Suppressor macrophage (primary cell): ENCODE measurements at regions not wholly inside any gene's neighbourhood (a gene's known extent, or its start where the extent isn't known, plus 50 kb on each side); places are given as distances from the start of the nearest gene placed in this dataset.

Experiments used
- DNase-seq, 4 experiments: peaks; one replicate each; pipeline ENCODE4 v3.0.0-alpha.2; 2020 to 2022

DNA sequence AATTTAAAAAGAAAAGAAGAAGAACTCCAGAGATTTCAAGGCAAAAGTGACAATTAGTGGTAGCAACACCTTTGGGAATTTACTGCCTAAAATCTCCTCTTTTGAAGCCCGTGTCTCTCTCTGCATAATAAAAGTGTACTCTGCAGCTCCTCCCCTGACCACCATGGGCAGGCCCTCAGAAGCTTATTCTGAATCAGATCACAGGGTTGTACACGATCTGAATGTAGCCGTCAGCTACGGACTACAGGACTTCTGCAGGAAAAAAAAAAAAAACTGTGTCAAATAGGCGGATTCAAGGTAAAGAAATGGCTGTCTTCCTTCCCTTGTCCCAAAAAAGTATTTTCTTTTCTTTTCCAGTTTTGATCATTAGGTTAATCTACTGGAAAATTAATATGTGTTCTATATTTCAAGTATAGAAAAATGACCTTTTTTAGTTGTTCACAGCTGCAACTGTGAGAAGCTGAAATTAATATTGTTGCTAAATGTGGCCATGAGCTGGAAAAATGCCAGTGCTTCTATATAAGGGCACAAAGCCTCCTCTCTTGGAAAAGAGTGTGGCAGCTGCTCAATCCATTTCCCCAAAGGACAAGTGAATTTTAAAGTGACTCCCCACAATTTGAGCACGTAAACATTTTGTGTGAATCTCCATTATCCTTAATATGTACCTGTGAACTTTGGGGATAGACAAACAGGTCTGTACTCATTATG, 397.4 kb downstream of the C6orf118 start:
- DNase-seq, result no peak

DNA sequence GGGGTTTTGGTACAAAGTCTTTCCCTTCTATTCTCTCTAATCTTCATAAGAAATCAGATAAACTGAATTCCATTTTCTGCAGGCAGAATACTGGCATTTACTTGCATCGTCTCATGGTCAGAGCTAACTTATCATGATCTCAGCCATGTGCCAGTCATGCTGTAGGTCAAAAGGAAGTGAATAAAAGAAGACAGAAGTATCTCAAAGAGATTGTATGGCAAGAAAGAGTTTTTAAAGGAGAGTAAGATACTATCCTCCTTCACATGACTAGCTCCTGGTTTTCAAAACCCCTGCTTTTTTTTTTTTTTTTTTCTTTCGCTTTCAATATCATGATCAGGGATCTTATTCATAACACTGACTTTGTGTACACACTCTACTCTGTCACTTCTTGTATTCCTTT, 398.3 kb downstream of the C6orf118 start:
- DNase-seq, result no peak

DNA sequence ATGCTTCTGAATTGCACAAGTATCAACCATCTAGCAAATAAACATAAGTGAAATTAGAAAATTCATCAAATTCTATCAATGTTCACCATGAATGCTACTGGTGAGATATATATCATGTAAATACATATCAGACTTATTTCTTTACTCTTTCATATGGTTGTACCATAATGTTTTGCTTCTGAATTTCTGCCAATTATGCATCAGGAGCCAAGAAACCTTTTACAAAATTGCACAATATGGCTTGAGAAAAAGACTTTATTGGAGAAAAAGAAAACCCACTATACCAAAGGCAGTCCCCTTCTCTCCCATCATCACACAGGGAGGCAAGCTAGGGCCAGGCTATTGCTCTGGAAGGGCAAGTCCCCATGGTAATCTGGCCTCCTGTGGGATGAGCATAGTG, 402.6 kb downstream of the C6orf118 start:
- DNase-seq, result no peak

DNA sequence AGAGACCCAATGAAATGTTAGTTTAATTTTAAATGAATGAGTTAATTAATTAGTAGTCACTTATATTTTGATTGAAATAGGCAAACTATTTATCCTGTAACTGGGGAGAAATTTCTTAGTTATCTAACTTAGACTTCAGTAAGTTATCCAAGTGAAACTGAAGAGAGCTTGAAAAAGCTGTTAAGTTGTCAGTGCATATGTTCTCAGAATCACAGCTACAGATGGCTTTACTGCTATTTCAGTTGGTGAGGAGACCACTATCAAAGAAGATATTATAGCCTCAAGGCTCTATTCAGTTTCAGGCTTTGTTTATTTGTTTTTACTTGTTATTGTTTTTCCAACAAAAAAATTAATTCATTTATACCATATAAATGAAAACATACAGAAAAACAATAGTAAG, 404.1 kb downstream of the C6orf118 start:
- DNase-seq, result no peak

DNA sequence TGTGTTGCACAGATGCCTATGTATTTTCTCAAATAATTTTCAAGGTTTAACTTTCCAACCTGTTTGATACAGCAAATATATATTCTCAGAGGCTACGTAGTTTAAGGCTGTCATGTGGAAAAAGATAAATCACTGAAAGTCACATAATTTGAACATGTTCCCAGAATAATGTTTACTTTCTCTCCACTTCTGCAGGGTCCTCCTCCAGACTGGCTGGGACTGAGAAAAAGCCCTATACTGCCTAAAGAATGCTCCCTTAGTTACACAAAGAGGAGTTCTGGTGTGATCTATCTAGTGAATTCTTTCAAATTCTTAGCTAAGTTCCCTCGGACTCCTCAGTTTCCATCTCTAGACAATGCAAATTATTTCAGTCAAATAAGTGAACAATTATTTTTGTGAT, 411.0 kb downstream of the C6orf118 start:
- no peak for DNase-seq

DNA sequence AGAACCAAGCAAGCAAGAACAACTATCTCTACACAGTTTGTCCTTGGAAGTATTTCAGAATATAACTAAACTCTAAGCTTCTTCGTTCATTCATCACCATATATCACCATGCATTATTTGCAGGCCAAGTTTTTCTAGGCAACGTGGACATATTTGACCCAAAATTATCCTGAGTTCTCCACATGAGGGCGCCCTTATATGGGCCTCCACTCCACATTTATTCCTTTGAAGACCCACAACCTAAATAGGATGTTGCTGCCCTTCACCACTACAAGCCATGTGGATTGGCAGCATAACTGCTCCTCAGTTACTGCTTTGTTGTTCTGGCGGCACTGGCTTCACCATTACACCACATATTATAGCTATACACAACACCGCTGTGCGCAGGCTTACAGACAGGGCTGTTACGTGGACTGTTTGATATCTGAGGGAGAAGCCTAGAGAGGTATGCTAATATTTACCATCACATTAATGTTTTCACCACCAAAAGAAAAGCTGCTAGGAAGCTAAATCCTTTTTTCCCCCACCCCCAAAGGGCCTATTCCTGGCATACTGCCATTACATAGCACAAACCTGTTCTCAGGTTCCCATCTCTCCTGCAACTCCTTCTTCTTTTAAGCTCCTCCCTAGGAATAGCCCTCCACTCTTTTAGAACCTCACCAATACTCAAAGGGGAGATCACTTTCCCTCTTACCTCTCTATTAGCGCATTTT, 411.7 kb downstream of the C6orf118 start:
- no peak for DNase-seq

DNA sequence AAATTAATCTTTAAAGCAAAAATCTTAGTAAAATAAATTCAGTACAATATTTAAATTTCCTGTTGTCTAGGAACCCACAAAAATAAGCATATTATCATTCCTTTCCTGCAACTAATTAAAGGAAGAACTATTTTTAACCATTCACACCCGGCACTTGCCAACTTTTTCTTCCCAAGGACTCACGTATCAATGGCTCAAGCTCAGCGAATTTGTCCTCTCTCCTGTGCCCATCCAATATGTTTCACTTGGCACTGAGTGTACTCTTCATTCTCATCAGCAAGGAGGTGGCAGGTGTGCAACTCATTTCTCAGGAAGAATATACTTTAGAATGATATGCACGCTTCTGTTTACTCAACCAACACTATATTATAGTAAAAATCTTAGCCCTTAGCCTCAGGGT, 419.4 kb downstream of the C6orf118 start:
- DNase-seq, result no peak

DNA sequence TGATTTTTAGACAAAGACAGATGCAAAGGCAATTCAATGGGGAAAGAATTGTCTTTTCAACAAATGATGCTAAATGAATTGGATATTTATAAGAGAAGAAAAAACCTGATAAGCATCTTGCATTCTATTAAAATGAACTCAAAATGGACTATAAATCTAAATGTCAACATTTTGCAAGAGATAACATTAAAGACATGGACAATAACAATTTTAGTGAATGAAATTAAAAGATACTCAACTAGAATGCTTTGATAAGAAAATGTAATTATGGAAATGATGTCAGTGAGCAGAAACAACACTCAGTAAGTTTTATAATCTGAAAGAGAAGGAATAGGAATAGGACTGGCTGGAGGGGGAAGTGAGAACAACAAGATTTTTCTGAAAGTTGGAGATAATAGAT, 421.7 kb downstream of the C6orf118 start:
- no peak for DNase-seq

DNA sequence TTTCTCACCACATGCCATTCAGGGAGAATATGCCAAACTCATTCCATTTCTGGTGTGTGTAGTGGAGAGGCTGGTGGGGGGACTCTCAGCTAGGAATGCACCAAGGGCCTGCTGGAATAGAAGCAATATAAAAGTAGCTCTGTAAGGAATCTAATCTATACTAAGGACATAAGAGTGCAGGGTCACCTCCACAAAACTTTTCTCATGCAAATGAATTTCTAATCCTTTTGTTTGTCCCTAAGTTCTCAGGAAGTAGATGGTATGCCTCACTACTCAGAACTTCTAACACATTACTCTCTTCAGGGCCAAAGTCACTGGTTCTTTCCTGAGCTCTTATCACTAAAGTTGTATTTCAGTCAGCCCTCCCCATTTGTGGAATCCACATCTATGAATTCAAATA, 427.2 kb downstream of the C6orf118 start:
- DNase-seq, result no peak

DNA sequence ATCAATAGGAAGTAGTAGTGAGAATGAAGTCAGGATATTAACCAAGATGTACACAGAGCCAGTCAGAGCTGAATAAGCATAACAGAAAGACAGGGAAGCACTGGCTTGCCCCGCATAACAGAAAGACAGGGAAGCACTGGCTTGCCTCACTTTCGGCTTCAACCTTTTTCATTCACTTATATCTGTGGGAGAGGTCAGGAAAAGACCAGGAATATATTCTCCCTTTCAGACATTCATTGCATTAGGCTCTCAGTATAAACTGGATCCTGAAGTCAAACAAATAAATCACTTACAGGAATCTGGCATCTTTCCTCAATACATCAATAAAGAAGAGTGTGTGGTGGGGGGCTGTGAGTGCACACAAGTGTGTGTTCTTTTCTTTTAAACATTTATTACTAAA, 437.6 kb downstream of the C6orf118 start:
- no peak for DNase-seq

DNA sequence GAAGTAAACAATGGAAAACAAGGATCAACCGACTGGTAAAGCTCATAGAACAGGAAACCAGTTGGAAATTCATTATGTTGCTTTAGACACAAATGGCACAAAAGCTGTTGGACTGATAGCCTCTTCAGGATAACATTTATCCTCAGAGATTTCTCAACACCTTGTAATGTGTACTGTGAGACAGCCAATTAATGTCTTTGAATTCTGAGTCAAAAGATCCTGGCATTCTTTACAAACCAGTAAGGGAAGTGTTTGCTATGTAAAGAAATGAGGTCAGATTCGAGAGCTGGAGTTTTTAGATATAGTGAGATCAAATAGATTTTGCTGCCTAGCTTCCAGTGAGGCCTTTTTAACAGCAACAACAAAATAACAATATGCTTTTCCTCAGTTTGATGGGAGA, 439.2 kb downstream of the C6orf118 start:
- DNase-seq, result no peak

DNA sequence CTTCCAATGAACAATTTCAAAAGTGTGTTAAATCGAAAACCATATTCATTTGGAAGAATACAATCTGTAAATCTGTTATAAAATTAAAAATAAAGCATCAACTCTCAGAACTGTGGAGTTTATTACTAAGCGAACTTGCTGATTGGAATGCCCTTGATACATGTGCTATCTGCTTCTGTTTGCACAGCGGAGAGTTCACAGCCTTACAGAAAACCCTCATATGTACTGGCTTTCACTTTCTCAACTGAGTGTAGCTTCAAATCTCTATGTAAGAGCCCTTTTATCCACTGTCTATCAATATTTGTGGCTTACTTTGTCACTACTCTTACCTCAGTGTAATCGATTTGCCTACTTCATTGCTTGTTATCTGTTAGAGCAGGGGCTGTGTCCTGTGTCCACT, 447.4 kb downstream of the C6orf118 start:
- no peak for DNase-seq

DNA sequence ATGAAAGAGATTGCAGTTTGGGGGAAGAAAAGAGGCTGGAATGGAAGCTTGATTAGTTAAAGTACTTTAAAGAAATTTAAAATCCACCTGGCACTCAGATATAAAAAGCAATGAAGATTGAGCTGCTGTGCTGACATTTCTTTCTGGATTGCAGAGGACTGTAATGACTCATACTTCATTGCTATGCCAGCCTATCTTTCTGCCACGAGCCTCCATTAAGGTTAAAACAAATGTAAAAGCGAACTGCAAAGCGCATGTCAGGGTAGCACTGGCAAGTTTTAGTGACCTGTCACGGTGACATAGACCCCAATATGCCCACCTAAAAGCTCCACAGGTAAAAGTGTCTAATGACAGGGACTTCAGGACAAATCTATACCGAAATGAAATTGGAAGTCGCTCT, 449.6 kb downstream of the C6orf118 start:
- DNase-seq, result no peak

DNA sequence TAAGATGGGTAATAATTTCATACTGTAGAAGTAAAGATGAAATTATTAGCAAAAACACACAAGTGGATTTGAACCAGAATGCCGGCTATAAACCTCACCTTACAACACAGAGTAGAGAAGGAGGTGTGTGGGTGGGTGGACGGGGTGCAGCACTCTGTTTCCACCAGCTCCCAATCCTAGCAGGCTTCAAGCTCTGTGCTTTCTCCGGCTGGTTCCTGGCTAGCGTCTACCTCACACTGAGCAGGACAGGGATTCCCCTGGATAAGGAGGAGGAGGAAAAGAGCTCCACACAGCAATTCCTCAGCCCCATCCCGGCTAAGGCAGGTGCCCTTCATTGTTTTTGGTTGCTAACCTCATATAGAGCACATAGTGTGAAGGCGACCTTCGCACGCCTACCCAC, 453.3 kb downstream of the C6orf118 start:
- DNase-seq, result no peak

DNA sequence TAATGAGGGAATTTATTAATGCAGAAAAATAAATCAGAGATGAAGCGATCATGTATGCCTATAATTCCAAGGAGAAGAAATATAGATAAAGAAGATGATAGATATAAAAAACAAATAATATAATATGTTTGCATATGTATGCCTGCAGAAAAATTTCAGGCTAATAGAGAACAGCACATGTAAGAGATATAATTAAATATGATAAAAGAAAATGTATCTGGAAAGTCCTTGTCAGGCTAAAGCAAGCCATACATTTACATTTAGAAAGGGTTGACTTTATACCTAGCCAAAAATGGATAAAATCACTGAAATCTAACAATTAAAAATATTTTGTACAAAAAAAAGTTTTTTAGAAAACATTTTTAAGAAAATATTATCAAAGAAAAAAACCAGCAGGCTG, 454.1 kb downstream of the C6orf118 start:
- DNase-seq, result no peak

DNA sequence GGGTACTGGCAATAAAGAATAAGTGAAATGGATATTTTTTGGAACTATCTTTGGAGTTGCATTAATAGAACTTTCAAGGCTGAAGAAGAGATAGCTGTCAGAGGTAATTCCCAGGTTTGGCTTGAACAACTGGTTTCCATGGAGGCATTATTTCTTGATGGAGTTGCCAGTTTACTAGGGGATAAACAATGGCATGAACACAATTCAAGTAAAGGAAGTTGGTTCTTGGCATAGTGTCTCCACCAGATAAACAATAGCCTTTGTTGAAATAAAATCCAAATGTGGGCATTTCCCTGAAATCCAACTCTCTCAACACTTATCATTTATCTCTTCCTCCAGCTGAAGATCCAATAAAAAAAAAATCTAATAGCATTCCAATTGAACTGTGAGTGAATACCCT, 454.9 kb downstream of the C6orf118 start:
- DNase-seq, result no peak

DNA sequence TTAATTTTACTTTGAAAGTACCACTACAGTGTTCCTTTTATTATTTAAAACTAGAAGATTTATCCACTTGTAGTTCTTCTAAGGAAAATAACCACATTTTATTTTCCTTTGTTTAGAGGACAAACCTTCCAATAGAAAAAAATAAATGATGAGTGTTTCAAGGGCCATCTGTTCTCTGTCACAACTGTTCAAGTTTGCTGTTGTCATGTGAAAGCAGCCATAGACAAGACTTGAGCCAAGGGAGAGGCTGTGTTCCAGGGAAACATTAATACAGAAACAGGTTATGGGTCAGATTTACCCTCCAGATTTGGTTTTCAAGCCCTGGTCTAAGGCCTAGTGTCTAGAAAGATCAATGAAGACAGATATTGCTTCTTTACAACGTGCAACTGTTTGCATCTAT, 463.6 kb downstream of the C6orf118 start:
- no peak for DNase-seq

DNA sequence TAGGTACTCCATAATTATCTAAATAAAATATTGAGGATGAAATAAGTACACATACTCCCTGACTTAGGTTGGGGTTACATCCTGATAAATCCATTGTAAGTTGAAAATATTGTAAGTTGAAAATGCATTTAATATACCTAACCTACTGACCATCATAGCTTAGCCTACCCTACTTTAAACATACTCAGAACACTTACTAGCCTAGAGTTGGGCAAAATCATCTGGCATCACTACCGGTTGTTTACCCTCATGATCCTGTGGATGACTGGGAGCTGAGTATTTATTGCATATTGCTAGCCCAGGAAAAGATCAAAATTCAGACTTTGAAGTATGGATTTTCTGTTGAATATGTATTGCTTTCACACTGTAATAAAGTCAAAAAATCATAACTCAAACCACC, 467.3 kb downstream of the C6orf118 start:
- DNase-seq, result no peak

DNA sequence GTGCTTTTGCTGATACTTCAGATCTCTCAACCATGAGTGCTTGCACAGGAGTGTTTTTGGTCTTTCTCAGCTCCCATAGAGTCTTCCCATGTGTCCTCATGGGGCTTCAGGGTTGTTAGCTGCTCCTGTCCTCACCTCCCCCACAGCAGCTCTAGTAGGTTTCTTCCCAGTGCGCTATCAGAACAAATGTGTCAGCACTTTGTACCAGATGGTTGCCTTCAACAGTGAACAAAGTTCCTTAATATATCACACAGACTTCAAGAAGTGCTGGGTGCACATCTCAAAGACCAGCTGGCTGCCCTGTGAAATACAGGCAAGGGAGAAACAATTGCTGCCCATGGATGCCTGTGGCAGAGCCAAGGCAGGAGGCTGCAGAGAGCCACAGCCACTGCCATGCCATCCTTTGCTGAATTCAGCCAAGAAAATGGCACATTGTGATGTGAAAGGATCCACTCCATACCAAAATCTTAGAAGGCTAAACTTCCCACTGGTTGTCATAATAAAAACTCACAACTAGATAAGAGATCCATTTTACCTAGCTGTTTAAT, 471.3 kb downstream of the C6orf118 start:
- no peak for DNase-seq

DNA sequence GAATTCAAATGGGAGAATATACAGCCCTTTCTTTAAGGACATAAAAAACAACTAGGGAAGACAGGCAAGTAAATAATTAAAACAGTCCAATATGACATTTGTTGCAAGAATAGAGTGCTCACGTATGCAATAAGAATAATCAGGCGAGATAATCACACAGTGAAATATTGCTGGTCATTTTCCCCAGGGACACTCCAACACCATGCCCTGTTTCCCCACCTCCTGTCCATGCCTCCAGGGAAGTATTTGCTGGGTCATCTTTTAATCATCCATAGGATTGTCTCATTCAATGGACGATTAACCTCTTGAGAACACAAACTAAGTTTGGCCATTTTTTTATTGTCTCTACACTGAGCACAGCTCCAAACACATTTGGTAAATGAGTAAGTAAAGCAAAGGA, 472.9 kb downstream of the C6orf118 start:
- no peak for DNase-seq

DNA sequence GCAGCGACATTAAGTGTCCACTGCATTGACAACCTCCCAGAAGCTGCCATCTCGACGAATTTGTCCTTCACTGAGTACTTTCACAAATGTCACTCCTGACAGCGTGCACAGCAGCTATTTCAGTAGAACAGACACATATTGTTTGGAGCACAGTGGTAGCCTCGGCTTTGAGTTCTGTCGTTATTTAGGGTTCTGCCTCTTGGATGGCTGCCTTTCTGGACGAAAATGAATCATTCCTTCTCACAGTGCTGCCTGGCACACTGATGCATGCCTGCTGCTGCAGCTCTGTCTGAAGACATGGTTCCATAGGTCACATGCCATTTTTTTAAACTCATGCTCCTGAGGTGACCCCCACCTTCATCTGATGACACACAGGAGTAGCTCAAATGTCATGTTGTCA, 477.0 kb downstream of the C6orf118 start:
- no peak for DNase-seq

DNA sequence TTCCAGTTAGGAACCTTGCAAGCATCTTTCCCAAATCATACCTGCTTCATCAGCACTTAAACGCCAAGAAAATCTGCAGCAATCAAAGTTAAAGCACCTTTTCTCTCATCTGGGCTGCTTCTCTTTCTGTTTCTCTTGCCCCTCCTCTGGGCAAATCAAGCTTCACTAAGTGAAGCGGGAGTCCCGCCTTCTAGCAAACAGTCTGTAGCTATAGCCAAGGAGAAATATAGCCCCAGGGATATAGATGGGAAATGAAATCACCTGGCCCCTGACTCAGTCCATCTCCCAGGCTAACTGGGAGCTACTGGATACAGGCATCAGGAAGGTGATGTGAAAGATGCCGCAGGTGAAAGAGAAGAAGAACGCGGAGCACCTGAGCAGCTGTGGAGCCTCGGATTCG, 481.9 kb downstream of the C6orf118 start:
- no peak for DNase-seq

DNA sequence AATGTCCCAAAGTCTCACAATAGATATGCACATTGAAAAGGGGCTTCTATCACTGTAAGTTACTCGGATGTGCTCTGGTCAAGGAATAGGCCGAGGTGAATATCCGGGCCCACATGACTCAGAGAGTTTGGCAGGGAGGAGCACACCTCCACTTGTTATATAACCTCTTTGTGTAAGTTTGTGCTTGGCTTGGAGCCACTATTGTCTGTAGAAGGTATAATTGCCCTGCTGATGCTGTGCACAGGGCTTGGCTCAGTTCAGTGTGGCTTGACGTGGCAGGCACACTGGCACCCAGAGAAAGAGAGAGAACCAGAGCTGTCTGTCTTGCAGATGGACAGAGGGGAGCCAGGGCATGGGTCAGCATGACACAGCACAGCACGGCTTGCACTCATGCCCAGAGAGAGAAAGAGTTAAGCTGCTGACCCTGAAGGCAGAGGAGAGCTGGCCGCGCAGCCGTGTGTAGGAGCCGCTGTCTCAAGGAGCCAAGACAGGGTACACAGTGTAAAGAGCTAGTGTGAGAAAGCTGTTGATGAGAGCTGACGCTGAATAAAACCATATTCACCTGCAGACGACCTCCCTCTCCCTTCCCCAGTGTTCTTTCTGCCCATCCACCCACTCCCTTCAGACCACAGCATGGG, 482.5 kb downstream of the C6orf118 start:
- DNase-seq, result no peak

DNA sequence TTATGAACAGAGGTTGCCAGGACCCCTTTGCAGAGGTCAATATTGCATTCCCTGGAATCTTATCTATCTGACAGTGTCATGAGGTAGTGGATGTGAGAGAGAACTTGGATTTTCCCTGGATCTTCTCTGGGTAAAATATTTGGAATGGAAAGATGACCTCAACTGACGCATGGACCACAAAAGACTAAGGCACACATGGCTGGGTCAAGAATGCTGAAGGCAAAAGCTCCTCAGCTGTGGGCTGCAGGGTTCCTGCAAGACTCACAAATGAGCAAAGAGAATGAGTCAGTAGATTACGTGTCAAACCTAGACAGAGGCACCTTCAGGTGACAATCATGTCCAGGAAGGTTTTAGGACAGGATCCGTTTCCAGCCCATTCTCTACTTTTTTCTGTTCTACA, 484.0 kb downstream of the C6orf118 start:
- no peak for DNase-seq
